ENCODE measurements at regions not wholly inside any gene's neighbourhood (a gene's known extent, or its start where the extent isn't known, plus 50 kb on each side); places are given as distances from the start of the nearest gene placed in this dataset.

DNA sequence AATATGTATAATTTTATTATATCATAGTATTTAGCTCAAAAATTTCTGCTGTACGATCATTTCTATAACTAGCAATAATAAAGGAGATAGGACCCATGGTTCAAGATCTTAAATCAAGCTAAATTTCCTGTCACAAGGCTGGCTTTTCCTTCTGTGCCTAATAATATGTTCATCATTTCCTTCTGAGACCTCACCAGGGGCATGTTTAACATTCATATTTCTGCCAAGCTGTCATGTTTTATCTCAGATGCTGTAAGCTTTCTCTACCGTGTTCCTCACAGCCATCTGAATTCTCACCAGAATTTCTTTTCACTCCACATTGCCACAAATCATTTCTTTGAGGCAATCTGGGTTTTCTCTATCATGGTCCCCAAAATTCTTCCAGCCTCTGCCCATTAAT is 482.3 kb upstream of the SGCG start:
- no peaks in the 10 kb centered on the region for H3K27me3 ChIP-seq (ENCODE audit: insufficient read depth, low read length)
- no peaks in the 10 kb centered on the region for H3F3A ChIP-seq (ENCODE audit: insufficient read depth, low read length)
- no peak overlapping the region for H3K27ac ChIP-seq (ENCODE audit: low read depth, low read length, poor library complexity, severe bottlenecking)
- H3K4me2 ChIP-seq (ENCODE audit: low read length): no peak overlapping the region
- TF ChIP-seq EZH2 (IDR thresholded peaks at IDR 0.05; ENCODE audit: borderline replicate concordance, low read length): no peak
- TF ChIP-seq, protein P1, sequence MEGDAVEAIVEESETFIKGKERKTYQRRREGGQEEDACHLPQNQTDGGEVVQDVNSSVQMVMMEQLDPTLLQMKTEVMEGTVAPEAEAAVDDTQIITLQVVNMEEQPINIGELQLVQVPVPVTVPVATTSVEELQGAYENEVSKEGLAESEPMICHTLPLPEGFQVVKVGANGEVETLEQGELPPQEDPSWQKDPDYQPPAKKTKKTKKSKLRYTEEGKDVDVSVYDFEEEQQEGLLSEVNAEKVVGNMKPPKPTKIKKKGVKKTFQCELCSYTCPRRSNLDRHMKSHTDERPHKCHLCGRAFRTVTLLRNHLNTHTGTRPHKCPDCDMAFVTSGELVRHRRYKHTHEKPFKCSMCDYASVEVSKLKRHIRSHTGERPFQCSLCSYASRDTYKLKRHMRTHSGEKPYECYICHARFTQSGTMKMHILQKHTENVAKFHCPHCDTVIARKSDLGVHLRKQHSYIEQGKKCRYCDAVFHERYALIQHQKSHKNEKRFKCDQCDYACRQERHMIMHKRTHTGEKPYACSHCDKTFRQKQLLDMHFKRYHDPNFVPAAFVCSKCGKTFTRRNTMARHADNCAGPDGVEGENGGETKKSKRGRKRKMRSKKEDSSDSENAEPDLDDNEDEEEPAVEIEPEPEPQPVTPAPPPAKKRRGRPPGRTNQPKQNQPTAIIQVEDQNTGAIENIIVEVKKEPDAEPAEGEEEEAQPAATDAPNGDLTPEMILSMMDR (IDR thresholded peaks at IDR 0.05; ENCODE audit: low read length): no peak
- H3K4me3 ChIP-seq (ENCODE audit: low read depth, low read length, poor library complexity, severe bottlenecking): no peak overlapping the region
- no peaks in the 10 kb centered on the region for H4K20me1 ChIP-seq (ENCODE audit: insufficient read depth, low read length)
- no peak overlapping the region for H3K9ac ChIP-seq (ENCODE audit: low read length)
- H2AFZ ChIP-seq (ENCODE audit: low read length): no peak overlapping the region
- H3K9me3 ChIP-seq (ENCODE audit: low read length): no peaks in the 10 kb centered on the region
- no peaks in the 10 kb centered on the region for H3K36me3 ChIP-seq (ENCODE audit: insufficient read depth, low read length)
- no peaks in the 10 kb centered on the region for H3K9me2 ChIP-seq (ENCODE audit: low read depth, low read length)
- H3K4me1 ChIP-seq (ENCODE audit: insufficient read depth, low read length, severe bottlenecking): no peaks in the 10 kb centered on the region
- H3K79me2 ChIP-seq (ENCODE audit: insufficient read depth, low read length): no peaks in the 10 kb centered on the region

DNA sequence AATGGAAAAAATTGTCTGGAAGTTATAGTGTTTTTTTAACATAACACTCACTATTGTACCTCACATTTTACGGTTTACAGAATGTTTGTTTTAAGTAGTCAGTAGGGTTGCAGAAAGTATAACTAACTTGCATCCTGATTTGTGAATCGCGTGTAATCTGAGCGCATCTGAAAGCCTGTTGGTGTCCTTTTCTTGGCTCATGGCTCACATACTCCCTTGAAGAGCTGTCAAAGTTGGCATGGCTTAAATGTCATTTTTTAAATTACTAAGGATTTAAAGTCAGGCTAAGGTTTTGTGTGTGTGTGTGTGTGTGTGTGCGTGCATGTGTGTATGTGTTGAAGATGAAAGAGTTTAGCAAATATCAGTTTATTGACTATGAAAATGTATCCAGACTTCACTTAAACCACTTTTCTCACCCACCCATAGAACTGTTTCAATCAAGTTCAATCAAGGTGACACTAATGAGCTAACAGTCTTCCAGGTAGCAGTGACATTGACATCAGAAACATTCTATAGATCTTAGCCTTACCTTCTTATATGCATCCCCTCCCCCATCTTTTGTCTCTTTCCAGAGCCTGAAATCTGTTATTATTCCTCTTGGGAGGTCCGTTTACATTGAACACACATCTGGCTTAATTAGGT is 480.4 kb upstream of the SGCG start:
- H3K4me2 ChIP-seq (ENCODE audit: low read length): no peak overlapping the region
- no peak overlapping the region for H2AFZ ChIP-seq (ENCODE audit: low read length)
- no peaks in the 10 kb centered on the region for H3K27me3 ChIP-seq (ENCODE audit: insufficient read depth, low read length)
- no peak overlapping the region for H3K4me3 ChIP-seq (ENCODE audit: low read depth, low read length, poor library complexity, severe bottlenecking)
- H3F3A ChIP-seq (ENCODE audit: insufficient read depth, low read length): no peaks in the 10 kb centered on the region
- no peak overlapping the region for H3K9ac ChIP-seq (ENCODE audit: low read length)
- H3K9me3 ChIP-seq (ENCODE audit: low read length): no peaks in the 10 kb centered on the region
- no peaks in the 10 kb centered on the region for H3K36me3 ChIP-seq (ENCODE audit: insufficient read depth, low read length)
- H3K27ac ChIP-seq (ENCODE audit: low read depth, low read length, poor library complexity, severe bottlenecking): no peak overlapping the region
- no peaks in the 10 kb centered on the region for H3K4me1 ChIP-seq (ENCODE audit: insufficient read depth, low read length, severe bottlenecking)
- TF ChIP-seq, protein P1 (IDR thresholded peaks at IDR 0.05; ENCODE audit: low read length): no peak
- no peak for TF ChIP-seq EZH2 (IDR thresholded peaks at IDR 0.05; ENCODE audit: borderline replicate concordance, low read length)
- H3K9me2 ChIP-seq (ENCODE audit: low read depth, low read length): no peaks in the 10 kb centered on the region
- no peaks in the 10 kb centered on the region for H3K79me2 ChIP-seq (ENCODE audit: insufficient read depth, low read length)
- no peaks in the 10 kb centered on the region for H4K20me1 ChIP-seq (ENCODE audit: insufficient read depth, low read length)

DNA sequence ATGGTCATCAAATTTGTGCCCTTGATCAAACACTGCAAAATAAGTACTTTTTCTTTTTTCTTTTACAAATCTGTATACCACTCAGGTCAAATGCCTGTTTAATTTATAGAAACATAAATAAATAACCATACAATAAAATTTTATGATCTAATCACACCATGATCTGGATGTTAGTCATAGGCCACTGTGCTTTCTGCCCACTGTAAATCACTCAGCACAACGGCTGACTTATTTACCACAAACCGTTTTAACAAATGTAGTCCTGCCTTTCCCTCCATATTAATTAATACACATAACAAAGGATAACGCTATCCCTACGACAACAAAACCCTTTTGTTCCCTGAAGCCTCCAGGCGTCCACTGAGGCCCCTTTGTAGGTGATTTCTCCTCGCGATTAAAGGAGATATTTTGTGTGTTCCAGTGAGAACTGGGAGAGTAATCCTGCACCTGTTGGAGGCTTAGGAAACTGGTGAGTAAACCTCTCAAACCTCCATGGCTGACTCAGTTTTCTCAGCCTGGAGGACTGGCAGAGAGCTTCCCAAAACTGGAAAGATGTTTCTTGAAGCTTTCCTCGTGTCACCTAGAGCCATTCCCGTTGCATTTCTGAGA is 477.1 kb upstream of the SGCG start:
- no peaks in the 10 kb centered on the region for H3K27me3 ChIP-seq (ENCODE audit: insufficient read depth, low read length)
- no peak overlapping the region for H3K4me3 ChIP-seq (ENCODE audit: low read depth, low read length, poor library complexity, severe bottlenecking)
- H4K20me1 ChIP-seq (ENCODE audit: insufficient read depth, low read length): no peaks in the 10 kb centered on the region
- H3K27ac ChIP-seq (ENCODE audit: low read depth, low read length, poor library complexity, severe bottlenecking): no peak overlapping the region
- H3K4me1 ChIP-seq (ENCODE audit: insufficient read depth, low read length, severe bottlenecking): no peaks in the 10 kb centered on the region
- H3K9me3 ChIP-seq (ENCODE audit: low read length): no peaks in the 10 kb centered on the region
- no peak for TF ChIP-seq EZH2 (IDR thresholded peaks at IDR 0.05; ENCODE audit: borderline replicate concordance, low read length)
- TF ChIP-seq, protein P1 (IDR thresholded peaks at IDR 0.05; ENCODE audit: low read length): no peak
- H3K79me2 ChIP-seq (ENCODE audit: insufficient read depth, low read length): no peaks in the 10 kb centered on the region
- no peak overlapping the region for H2AFZ ChIP-seq (ENCODE audit: low read length)
- H3K4me2 ChIP-seq (ENCODE audit: low read length): no peak overlapping the region
- H3K9ac ChIP-seq (ENCODE audit: low read length): no peak overlapping the region
- no peaks in the 10 kb centered on the region for H3K9me2 ChIP-seq (ENCODE audit: low read depth, low read length)
- H3K36me3 ChIP-seq (ENCODE audit: insufficient read depth, low read length): no peaks in the 10 kb centered on the region
- H3F3A ChIP-seq (ENCODE audit: insufficient read depth, low read length): no peaks in the 10 kb centered on the region
